K562 (cell line): ENCODE measurements at regions not wholly inside any gene's neighbourhood (a gene's known extent, or its start where the extent isn't known, plus 50 kb on each side); places are given as distances from the start of the nearest gene placed in this dataset.

Source experiments
- ATAC-seq: fragments of 200-7000 bp; cut with Tn5 transposase; 3 replicates; pipeline ENCODE4 v1.9.1; 2020; ENCODE audit warnings: moderate library complexity
- BruUV-seq: library from RNA; stranded (reverse); fragments of 400-500 nt; replicated peaks from 2 replicates; lab custom pipeline; 2021; lab: Mats Ljungman, UMichigan
- CTCF ChIA-PET: fragments of 300-600 bp; formaldehyde crosslinking; extraction: SDS; loops from one replicate; lab custom pipeline; 2021; ENCODE audit warnings: low intra/inter-chr PET ratio; lab: Yijun Ruan, JAX
- POLR2A ChIA-PET: fragments of 300-600, 350-650 bp; sonication (Branson Sonifier 250); formaldehyde crosslinking; extraction: SDS; loops from one replicate; lab custom pipeline; 2021; ENCODE audit warnings: antibody characterized with exemption, inconsistent platforms; lab: Yijun Ruan, JAX
- DNase-seq, 4 experiments: peaks; one replicate each; pipeline versions ENCODE4 v3.0.0 to v3.0.0-alpha.2; 2011 to 2018; ENCODE audit warnings: low spot score in 3 of 4, mixed read lengths in 3 of 4; ENCODE audit errors: extremely low read depth in 1 of 4
- FAIRE-seq: peaks from 2 replicates; lab custom pipeline; 2011; peaks lifted over from hg19 to GRCh38; lab: Jason Lieb, UNC
- H2AFZ ChIP-seq: 2 replicates; pipeline ENCODE4 v1.6.0; 2011; ENCODE audit warnings: low read depth, low read length, control low read depth, inconsistent platforms
- H3K27ac ChIP-seq: fragments of 200-600 bp; 3 replicates; pipeline ENCODE4 v1.8.0; 2011; ENCODE audit warnings: low read depth, mild to moderate bottlenecking, control low read depth, inconsistent platforms, low read length, moderate library complexity, mixed read lengths; ENCODE audit errors: extremely low read depth
- H3K27me3 ChIP-seq, 2 experiments: fragments of 300-600 bp in 1 of 2; 2 replicates in 1 of 2; 3 replicates in 1 of 2; pipeline versions ENCODE4 v1.6.0 to v1.8.0; 2011; ENCODE audit warnings: inconsistent platforms in 2 of 2, low read length in 2 of 2, mild to moderate bottlenecking in 1 of 2, mixed read lengths in 1 of 2, moderate library complexity in 1 of 2; ENCODE audit not compliant: control insufficient read depth in 2 of 2, insufficient read depth in 2 of 2
- H3K36me3 ChIP-seq: fragments of 300-600 bp; 3 replicates; pipeline ENCODE4 v1.8.0; 2011; ENCODE audit warnings: mild to moderate bottlenecking, low read length, inconsistent platforms; ENCODE audit not compliant: control insufficient read depth, insufficient read depth
- H3K4me1 ChIP-seq, 2 experiments: fragments of 200-600 bp in 1 of 2; replicated peaks in 1 of 2; 2 replicates in 1 of 2; 3 replicates in 1 of 2; pipeline versions ENCODE4 v1.5.1 to v1.8.0; 2011; ENCODE audit warnings: inconsistent platforms in 2 of 2, low read length in 2 of 2, mild to moderate bottlenecking in 1 of 2, mixed read lengths in 1 of 2, moderate library complexity in 1 of 2; ENCODE audit not compliant: control insufficient read depth in 2 of 2, insufficient read depth in 2 of 2
- H3K4me2 ChIP-seq: 2 replicates; pipeline ENCODE4 v1.6.1; 2011; ENCODE audit warnings: low read length, control low read depth, inconsistent platforms, mixed read lengths; ENCODE audit not compliant: insufficient read depth
- H3K4me3 ChIP-seq: fragments of 200-600 bp; sonication (generic), shearing (Covaris generic); 2 replicates; pipeline ENCODE4 v1.5.1; 2016; ENCODE audit warnings: control low read depth, inconsistent platforms
- H3K79me2 ChIP-seq: fragments of 200-600 bp; 3 replicates; pipeline ENCODE4 v1.8.0; 2011; ENCODE audit warnings: low read length, inconsistent platforms; ENCODE audit not compliant: control insufficient read depth, insufficient read depth
- H3K9ac ChIP-seq, 2 experiments: 2 replicates each; pipeline versions ENCODE4 v1.6.0 to v1.6.1; 2011; ENCODE audit warnings: low read depth in 2 of 2, low read length in 2 of 2, control low read depth in 1 of 2, inconsistent platforms in 1 of 2, mild to moderate bottlenecking in 1 of 2, mixed read lengths in 1 of 2; ENCODE audit not compliant: insufficient read depth in 1 of 2
- H3K9me1 ChIP-seq: one replicate; pipeline ENCODE4 v1.6.0; 2011; ENCODE audit warnings: inconsistent platforms, mild to moderate bottlenecking, low read length, moderate library complexity; ENCODE audit not compliant: control insufficient read depth, insufficient read depth
- H3K9me3 ChIP-seq: replicated peaks from 2 replicates; pipeline ENCODE4 v1.5.1; 2011; ENCODE audit warnings: low read depth, low read length, inconsistent platforms; ENCODE audit not compliant: control insufficient read depth, insufficient read depth
- H4K20me1 ChIP-seq: replicated peaks from 2 replicates; pipeline ENCODE4 v1.6.1; 2011; ENCODE audit warnings: low read length, inconsistent platforms, mixed read lengths; ENCODE audit not compliant: control insufficient read depth, insufficient read depth
- ARNT ChIP-seq, 2 experiments: fragments of 450-650 bp; IDR thresholded peaks; 2 replicates each; pipeline ENCODE4 v1.6.1; 2016; ENCODE audit warnings: mild to moderate bottlenecking in 1 of 2
- CXXC5 ChIP-seq: fragments of 250-450 bp; sonication (Bioruptor Pico); IDR thresholded peaks from 2 replicates; pipeline ENCODE4 v1.8.0; 2022; ENCODE audit warnings: inconsistent platforms, mild to moderate bottlenecking, moderate library complexity
- ESRRB ChIP-seq: fragments of 250-450 bp; sonication (Bioruptor Pico); IDR thresholded peaks from 2 replicates; pipeline ENCODE4 v1.5.0; 2020; ENCODE audit warnings: mild to moderate bottlenecking, moderate library complexity, borderline replicate concordance
- IRF2 ChIP-seq: sonication (generic); formaldehyde crosslinking; IDR thresholded peaks from 2 replicates; pipeline ENCODE4 v1.8.1; 2022; ENCODE audit warnings: mild to moderate bottlenecking, missing genetic modification reagents
- KLF16 ChIP-seq: IDR thresholded peaks from 2 replicates; pipeline ENCODE4 v1.6.1; 2016; ENCODE audit warnings: antibody characterized with exemption
- MCM5 ChIP-seq: fragments of 450-650 bp; IDR thresholded peaks from 2 replicates; pipeline ENCODE4 v1.6.1; 2016; ENCODE audit warnings: low read depth
- PHB ChIP-seq: fragments of 250-450 bp; sonication (Bioruptor Pico); IDR thresholded peaks from 2 replicates; pipeline ENCODE4 v1.5.0; 2021
- POLR2G ChIP-seq: fragments of 200-400 bp; formaldehyde crosslinking; IDR thresholded peaks from 2 replicates; pipeline ENCODE4 v1.6.1; 2017; ENCODE audit warnings: low read depth, mild to moderate bottlenecking, antibody characterized with exemption, low read length, moderate library complexity
- RAD51 ChIP-seq: fragments of 450-650 bp; IDR thresholded peaks from 2 replicates; pipeline ENCODE4 v1.7.1; 2016; ENCODE audit warnings: low read depth, mild to moderate bottlenecking, borderline replicate concordance
- RBM14 ChIP-seq: fragments of 200-400 bp; formaldehyde crosslinking; IDR thresholded peaks from 2 replicates; pipeline ENCODE4 v1.6.1; 2018; ENCODE audit warnings: low read depth, mild to moderate bottlenecking, low read length, moderate library complexity, borderline replicate concordance; ENCODE audit not compliant: insufficient read depth
- ZBTB8A ChIP-seq: fragments of 450-650 bp; IDR thresholded peaks from 2 replicates; pipeline ENCODE4 v1.6.1; 2018; ENCODE audit warnings: mild to moderate bottlenecking, moderate library complexity; ENCODE audit not compliant: partially characterized antibody
- ZEB2 ChIP-seq: fragments of 450-650 bp; IDR thresholded peaks from 2 replicates; pipeline ENCODE4 v1.6.1; 2016
- ZNF143 ChIP-seq: sonication (generic); formaldehyde crosslinking; IDR thresholded peaks from 2 replicates; pipeline ENCODE4 v1.9.0; 2022; ENCODE audit warnings: mild to moderate bottlenecking, missing genetic modification reagents
- WGBS: fragments of 100-300 bp; shearing (Covaris generic); methylation state at CpG from one replicate; pipeline ENCODE4 v1.1.6; 2016; ENCODE audit warnings: low coverage, mixed read lengths; ENCODE audit not compliant: insufficient coverage; ENCODE audit errors: missing lambda C conversion rate; 5-methylcytosine and 5-hydroxymethylcytosine counted together
- in situ Hi-C: fragments of 300-500 bp; cut with MboI; formaldehyde crosslinking; loops from 4 replicates; pipeline ENCODE4 v1.15.0; 2018; ENCODE audit warnings: inconsistent platforms, mixed read lengths
- intact Hi-C: fragments of 100-400 bp; cut with micrococcal nuclease; formaldehyde crosslinking; loops from 2 replicates; pipeline ENCODE4 v1.14.2; 2022
- TF ChIP-seq, protein P1 (sequence below): fragments of 450-650 bp; conservative IDR thresholded peaks from 2 replicates; pipeline ENCODE4 v1.6.1; 2016; ENCODE audit warnings: missing genetic modification characterization, low read depth, mild to moderate bottlenecking, missing compliant biosample characterization, moderate library complexity

DNA sequence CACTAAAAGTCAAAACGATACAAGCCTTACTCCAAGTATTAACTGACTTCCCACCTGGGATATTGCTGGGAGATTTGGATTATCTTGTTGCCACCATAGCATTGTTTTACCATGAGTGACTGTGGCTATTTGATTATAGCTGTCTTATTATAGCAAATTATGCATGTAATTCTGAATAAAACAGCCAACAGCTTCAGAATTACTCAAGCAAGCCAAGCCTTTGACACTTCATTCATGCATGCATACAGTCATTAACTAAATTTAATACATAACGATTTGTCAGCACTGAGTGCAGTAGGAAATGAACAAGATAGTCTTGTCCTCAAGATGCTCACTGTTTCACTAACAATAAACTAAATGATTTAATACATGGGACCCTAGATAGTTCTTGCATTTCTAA is 133.0 kb upstream of the FRMD6 start (continued):
- TF ChIP-seq POLR2G: no peak
- TF ChIP-seq ZBTB8A: no peak
- TF ChIP-seq CXXC5 (CRISPR knock-in tag): no peak
- no peak for TF ChIP-seq ZNF143
- no peak for TF ChIP-seq ESRRB (CRISPR knock-in tag)
- TF ChIP-seq IRF2 (CRISPR knock-in tag): no peak
- no peak for TF ChIP-seq RBM14
- TF ChIP-seq, protein P1, sequence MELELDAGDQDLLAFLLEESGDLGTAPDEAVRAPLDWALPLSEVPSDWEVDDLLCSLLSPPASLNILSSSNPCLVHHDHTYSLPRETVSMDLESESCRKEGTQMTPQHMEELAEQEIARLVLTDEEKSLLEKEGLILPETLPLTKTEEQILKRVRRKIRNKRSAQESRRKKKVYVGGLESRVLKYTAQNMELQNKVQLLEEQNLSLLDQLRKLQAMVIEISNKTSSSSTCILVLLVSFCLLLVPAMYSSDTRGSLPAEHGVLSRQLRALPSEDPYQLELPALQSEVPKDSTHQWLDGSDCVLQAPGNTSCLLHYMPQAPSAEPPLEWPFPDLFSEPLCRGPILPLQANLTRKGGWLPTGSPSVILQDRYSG (tag): no peak

DNA sequence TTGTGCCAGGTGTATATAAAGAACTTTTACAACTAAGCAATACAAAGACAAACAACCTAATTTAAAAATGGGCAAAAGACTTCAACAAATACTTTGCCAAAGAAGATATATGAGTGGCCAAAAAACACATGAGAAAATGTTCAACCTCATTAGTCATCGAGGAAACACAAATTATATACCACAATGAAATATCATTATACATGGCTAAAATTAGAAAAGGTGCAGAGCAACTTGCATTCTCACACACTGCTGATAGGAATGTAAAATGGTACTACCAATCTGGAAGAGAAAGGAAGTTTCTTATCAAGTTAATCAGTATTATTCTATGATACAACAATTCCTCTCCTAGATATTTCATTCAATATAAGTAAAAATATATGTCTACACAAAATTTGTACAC is 131.6 kb upstream of the FRMD6 start:
- BruUV-seq: no TSS peak
- TF ChIP-seq MCM5: no peak
- no peak for TF ChIP-seq ZEB2
- TF ChIP-seq ARNT (IDR thresholded peaks at IDR 0.05): no peak
- TF ChIP-seq PHB: no peak
- no peak for TF ChIP-seq RAD51
- TF ChIP-seq KLF16: no peak
- no peak for TF ChIP-seq CXXC5 (CRISPR knock-in tag)

More for the DNA sequence above, 131.6 kb upstream of the FRMD6 start:
- FAIRE-seq: no peak
- DNase-seq: no peak
- H3K4me1 ChIP-seq: no peaks in the 10 kb centered on the region
- H3K4me2 ChIP-seq: no peak overlapping the region
- no peak overlapping the region for H3K4me3 ChIP-seq
- intact Hi-C loops (no loop called here), in situ Hi-C loops (no loop called here)
- no peak overlapping the region for H3K27ac ChIP-seq
- no peak overlapping the region for H3K9ac ChIP-seq
- no peaks in the 10 kb centered on the region for H3K36me3 ChIP-seq
- WGBS: 8% methylated on average over 1 of the region's 1 CpG
- H3K9me3 ChIP-seq: no peaks in the 10 kb centered on the region
- no peaks in the 10 kb centered on the region for H3K9me1 ChIP-seq
- CTCF ChIA-PET: no interaction called here
- H2AFZ ChIP-seq: no peak overlapping the region
- no peaks in the 10 kb centered on the region for H3K27me3 ChIP-seq
- ATAC-seq: no peak
- POLR2A ChIA-PET: no interaction called here
- H4K20me1 ChIP-seq: no peaks in the 10 kb centered on the region
- H3K79me2 ChIP-seq: no peaks in the 10 kb centered on the region
